Spleen (tissue), 7 donors: ENCODE measurements at regions not wholly inside any gene's neighbourhood (a gene's known extent, or its start where the extent isn't known, plus 50 kb on each side); places are given as distances from the start of the nearest gene placed in this dataset.

Experiments used
- CTCF ChIP-seq, 11 experiments: fragments of 200-600 bp in 7 of 11; fragments of 450-650 bp in 4 of 11; sonication (generic) in 4 of 11; IDR thresholded peaks in 8 of 11; conservative IDR thresholded peaks in 3 of 11; 1 replicate in 7 of 11; 2 replicates in 4 of 11; pipeline versions ENCODE4 v1.4.0 to v1.8.0; 2016 to 2021; ENCODE audit warnings: antibody characterized with exemption in 11 of 11, inconsistent platforms in 4 of 11, mild to moderate bottlenecking in 1 of 11
- POLR2A ChIP-seq, 3 donors: fragments of 450-650 bp; IDR thresholded peaks; one replicate each; pipeline ENCODE4 v1.5.1; 2017; ENCODE audit warnings: antibody characterized with exemption in 3 of 3, mild to moderate bottlenecking in 1 of 3
- POLR2AphosphoS5 ChIP-seq, 3 donors: sonication (generic); formaldehyde crosslinking; IDR thresholded peaks; one replicate each; pipeline ENCODE4 v1.5.1; 2017; ENCODE audit warnings: antibody characterized with exemption in 3 of 3
- donor health status: DM: no; HTN: no; CAD: no; lungs with moderate emphysema.
- donor health status: DM: no; HTN: no; CAD: no.
- donor health status: DM: no; HTN: no; CAD: no.

DNA sequence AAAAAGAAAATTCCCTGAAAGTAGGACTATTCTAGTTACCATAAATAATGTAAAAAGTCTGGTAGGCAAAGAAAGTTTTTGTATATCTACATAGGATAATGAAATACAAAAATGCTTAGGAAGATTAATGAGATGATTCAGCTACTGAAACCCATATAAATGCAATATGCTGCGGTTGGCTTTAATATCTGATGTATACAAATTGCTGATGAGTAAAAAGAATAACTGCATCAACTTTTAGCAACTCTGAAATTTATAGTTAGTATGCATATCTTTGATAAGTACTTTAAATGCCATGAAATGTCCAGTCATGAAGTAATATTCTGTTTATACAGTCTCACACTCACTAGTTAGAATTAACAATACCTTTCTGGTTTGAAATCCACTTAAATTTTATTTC lies 404.8 kb downstream of the TLL1 start:
- no peak for TF ChIP-seq CTCF (IDR thresholded peaks at IDR 0.05 in 8 of 11, conservative IDR thresholded peaks at IDR 0.05 in 3 of 11)
- TF ChIP-seq POLR2AphosphoS5 (IDR thresholded peaks at IDR 0.05): no peak
- no peak for TF ChIP-seq POLR2A (IDR thresholded peaks at IDR 0.05)
